GM18861 (cell line): ENCODE measurements at regions not wholly inside any gene's neighbourhood (a gene's known extent, or its start where the extent isn't known, plus 50 kb on each side); places are given as distances from the start of the nearest gene placed in this dataset.

Experiments used
- ATAC-seq: cut with Tn5 transposase; IDR thresholded peaks from one replicate; pipeline ENCODE4 v1.9.1; 2021; ENCODE audit not compliant: unreplicated experiment

GRCh38 chr2:120896126-120896525, 160.5 kb downstream of the GLI2 start:
- no peak for ATAC-seq

- ATAC-seq, result no peak
Measured at GRCh38 chr2:120896901-120897300, 161.2 kb downstream of the GLI2 start.

DNA sequence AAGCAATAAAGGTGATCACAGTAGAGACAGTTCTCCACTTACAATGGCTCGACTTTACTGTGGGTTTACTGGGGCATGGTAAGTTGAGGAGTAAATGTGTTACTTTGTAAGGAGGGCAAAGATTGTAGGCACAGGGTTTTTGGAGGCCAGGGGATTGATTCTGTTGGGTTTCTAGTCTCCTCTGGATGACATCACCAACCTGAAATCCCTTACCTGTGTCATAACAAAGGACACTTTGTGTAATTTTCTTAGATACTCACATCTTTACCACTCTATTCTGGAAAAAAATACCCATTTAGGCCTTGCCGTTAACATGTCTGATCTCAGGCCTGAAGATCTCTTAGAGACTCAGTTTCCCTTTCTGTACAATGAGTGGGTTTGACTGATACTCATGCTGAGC, 161.7 kb downstream of the GLI2 start:
- ATAC-seq, result no peak

GRCh38 chr2:120898496-120898895, 162.8 kb downstream of the GLI2 start:
- no peak for ATAC-seq

- ATAC-seq, result no peak
Measured at GRCh38 chr2:120898961-120899750, 163.5 kb downstream of the GLI2 start.

DNA sequence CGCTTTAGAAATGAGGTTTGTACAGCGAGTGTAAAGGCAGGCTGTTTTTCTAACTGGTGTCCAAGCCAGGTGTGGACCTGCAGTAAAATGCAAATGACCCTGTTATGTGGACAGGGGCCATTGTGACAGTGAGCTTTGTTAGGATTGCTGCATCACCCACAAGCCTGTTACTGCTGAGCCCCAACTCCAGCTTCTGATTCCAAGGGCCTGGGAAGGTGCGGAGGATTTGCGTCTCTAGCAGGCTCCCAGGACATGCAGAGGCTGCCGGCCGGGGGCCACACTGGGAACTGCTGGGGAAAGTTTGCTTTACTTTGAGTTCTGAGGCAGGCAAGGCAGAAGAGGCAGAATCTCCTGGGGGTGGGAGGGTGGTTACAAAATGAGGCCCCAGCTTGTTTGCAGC, 164.1 kb downstream of the GLI2 start:
- no peak for ATAC-seq

DNA sequence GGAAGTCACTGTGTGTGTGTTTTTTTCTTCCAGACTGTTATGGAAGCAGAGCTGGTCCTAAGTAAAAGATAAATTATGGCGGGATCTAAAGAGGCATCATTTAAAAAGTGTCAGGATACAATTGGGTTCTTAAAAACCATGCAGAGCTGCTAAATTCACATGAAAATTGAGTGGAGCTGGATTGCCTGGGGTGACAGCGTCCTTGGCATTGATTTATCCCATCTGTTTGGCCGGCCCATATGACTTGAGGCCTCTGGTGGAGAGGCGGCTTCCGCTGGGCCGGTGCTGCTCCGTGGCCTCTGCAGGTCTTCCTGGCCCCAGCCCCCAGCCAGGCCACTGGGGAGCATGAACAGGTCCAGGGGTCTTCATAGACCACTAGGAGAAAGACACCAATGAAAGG, 165.5 kb downstream of the GLI2 start:
- ATAC-seq, result no peak

DNA sequence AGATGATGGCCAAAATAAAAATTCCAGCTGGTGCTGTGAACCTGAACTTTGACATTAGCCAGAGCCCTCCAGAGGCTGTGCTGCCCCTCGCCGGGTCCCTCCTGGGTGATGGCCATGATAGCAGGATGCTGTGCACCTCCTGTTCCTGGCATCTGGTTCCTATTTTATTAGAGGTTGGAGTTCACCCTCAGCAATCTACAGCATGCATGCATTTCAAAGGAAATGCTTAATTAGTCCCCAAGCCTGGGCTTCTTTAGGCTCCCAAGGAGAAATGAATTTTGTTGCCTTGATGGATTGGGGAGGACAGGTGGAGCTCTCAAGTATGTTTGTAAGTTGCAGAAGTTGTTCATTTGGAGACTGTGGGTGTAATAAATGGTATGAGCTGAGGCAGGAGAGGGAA, 166.9 kb downstream of the GLI2 start:
- ATAC-seq, result no peak

GRCh38 chr2:120904379-120904778, 168.7 kb downstream of the GLI2 start:
- no peak for ATAC-seq

DNA sequence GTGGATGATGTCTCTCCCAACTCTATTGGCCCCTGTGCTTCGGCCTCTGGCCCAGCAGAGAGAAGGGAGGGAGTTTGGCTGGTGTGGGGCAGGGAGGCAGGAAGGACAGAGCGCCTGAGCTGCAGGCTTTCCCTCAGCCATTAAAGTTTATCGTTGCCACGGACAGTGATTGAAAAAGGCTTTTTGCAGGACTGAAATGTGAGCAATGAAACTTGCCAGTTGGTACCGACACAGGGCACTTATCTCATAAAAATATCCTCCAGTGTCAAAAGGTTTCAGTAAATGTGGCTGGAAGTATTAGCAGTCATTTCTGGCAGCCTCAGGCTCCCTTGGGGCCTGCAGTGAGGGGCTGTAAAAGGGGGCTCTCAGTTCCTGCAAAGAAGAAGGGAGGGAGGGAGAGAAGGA, 169.2 kb downstream of the GLI2 start:
- ATAC-seq, result no peak

GRCh38 chr2:120905298-120905697, 169.6 kb downstream of the GLI2 start:
- ATAC-seq, result no peak

GRCh38 chr2:120905824-120906571, 170.3 kb downstream of the GLI2 start:
- no peak for ATAC-seq

GRCh38 chr2:120906914-120907313, 171.2 kb downstream of the GLI2 start:
- no peak for ATAC-seq

- no peak for ATAC-seq
Measured at GRCh38 chr2:120907822-120908221, 172.2 kb downstream of the GLI2 start.

- no peak for ATAC-seq
Measured at GRCh38 chr2:120908314-120908975, 172.8 kb downstream of the GLI2 start.

DNA sequence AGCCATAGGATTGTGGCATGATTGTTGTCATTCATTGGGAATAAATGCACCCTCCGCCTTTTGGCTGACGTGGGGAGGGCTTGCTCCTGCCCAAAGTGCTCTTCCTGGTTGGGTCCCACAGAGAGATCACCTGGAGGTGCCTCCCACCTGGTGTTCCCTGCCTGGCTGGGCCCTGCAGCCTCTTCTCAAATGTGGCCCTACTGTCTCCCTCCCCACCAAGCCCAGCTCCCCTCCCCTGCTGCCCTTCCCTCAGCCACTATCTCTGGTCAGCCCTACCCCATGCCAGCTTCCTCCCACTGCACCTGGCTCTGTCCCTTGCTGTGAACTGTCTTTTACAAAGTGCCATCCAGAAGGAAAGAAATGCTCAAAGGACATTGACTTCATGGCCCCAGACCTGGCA, 173.4 kb downstream of the GLI2 start:
- no peak for ATAC-seq

DNA sequence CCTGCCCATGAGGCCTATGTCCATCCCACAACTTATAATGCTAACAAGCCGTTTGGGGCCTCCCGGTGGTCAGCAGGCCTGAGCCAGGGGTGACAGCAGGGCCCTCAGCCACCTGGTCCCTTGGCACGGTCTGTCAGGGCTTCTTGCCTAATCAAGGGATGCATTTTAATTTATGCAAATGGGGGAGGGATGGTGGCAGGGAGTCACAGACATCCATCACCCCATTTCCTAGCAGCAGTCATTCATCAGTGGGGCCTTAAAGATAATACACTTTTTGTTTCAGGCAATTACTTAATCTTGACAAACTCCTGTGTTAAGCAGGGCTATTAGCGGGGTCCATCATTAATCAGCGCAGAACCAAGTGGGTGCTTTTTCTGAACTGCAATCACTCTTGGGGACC, 174.5 kb downstream of the GLI2 start:
- ATAC-seq, result no peak

DNA sequence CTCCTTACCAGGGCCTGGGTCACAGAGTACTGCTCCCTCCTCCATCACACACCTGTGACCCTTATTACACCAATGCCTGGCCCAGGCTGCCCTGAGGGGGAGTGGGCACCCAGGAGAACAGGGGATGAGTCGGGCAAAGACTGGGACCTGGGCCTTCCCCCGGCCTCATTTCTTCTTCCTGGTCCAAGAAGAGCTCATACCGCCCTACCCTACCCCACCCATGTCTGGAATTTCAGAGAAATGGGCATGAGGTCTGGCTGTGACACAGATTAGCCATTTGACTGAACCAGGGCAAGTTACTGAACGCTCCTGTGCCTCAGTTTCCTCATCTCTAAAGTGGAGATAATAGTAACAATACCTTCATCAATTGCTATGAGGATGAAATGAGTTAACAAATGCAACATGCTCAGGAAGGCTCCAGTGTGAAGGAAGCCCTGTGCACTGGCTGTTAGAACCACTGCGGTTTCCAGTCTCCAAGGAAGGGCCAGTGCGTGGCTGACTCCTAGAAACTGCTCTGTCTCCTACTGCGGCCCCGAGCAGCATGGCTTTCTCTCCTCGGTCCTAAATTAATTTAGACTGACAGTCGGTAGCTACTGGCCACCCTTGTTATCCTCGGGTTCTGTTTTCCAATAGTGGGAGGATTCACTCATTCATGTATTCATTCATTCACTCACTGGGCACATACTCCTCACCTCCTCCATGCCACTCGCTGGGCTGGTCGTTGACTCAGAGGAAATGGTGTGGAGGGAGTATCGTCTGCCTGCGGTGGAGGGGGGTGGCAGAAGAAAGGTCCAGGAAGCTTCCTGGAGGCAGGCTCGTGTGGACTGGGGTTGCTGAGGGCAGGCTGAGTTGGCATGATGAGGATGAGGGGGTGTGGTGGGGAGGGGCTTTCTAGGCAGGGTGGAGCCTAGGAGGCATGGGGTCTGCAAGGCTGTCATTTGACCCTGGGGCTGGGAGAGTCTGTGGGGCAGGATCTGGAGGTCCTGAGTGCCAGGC, 175.6 kb downstream of the GLI2 start:
- no peak for ATAC-seq

GRCh38 chr2:120912101-120912985, 176.7 kb downstream of the GLI2 start:
- ATAC-seq, result no peak
